ENCODE measurements at regions not wholly inside any gene's neighbourhood (a gene's known extent, or its start where the extent isn't known, plus 50 kb on each side); places are given as distances from the start of the nearest gene placed in this dataset.

GRCh38 chr7:68432585-68432984 lies 1165.7 kb upstream of the AUTS2 start:
- Mint-ChIP-seq H3K36me3 (ENCODE audit: low read depth) (peaks cover 54% of the 10 kb centered on the region), H3K4me1 (no peaks in the 10 kb centered on the region), H3K27ac (no peak overlapping the region), H3K27me3 (ENCODE audit: insufficient read depth, low read depth, poor library complexity) (peaks cover under 1% of the 10 kb centered on the region), H3K4me3 (no peak overlapping the region), H3K9me3 (peaks cover 98% of the 10 kb centered on the region)
- Histone ChIP-seq H3K4me1 (ENCODE audit: insufficient read depth) (no peaks in the 10 kb centered on the region), H3K36me3 (ENCODE audit: insufficient read depth) (no peaks in the 10 kb centered on the region), H3K27me3 (ENCODE audit: insufficient read depth) (no peaks in the 10 kb centered on the region), H3F3A (replicated peaks; ENCODE audit: low read depth) (no peaks in the 10 kb centered on the region), H3K79me2 (replicated peaks; ENCODE audit: insufficient read depth) (no peaks in the 10 kb centered on the region), H2AFZ (no peak overlapping the region), H3K4me3 (no peak overlapping the region), H3K27ac (ENCODE audit: low read depth) (no peak overlapping the region), H3K4me2 (no peak overlapping the region), H4K20me1 (replicated peaks; ENCODE audit: insufficient read depth) (no peaks in the 10 kb centered on the region), H3K9me2 (ENCODE audit: insufficient read depth) (no peaks in the 10 kb centered on the region)
- ATAC-seq (no peak), DNase-seq (ENCODE audit: low spot score) (no peak)
- TF ChIP-seq STAT1 (IDR thresholded peaks at IDR 0.05; ENCODE audit: unreplicated experiment) = no peak
- no peak for TF ChIP-seq EZH2phosphoT487 (IDR thresholded peaks at IDR 0.05; ENCODE audit: unreplicated experiment)
- TF ChIP-seq, protein P1, sequence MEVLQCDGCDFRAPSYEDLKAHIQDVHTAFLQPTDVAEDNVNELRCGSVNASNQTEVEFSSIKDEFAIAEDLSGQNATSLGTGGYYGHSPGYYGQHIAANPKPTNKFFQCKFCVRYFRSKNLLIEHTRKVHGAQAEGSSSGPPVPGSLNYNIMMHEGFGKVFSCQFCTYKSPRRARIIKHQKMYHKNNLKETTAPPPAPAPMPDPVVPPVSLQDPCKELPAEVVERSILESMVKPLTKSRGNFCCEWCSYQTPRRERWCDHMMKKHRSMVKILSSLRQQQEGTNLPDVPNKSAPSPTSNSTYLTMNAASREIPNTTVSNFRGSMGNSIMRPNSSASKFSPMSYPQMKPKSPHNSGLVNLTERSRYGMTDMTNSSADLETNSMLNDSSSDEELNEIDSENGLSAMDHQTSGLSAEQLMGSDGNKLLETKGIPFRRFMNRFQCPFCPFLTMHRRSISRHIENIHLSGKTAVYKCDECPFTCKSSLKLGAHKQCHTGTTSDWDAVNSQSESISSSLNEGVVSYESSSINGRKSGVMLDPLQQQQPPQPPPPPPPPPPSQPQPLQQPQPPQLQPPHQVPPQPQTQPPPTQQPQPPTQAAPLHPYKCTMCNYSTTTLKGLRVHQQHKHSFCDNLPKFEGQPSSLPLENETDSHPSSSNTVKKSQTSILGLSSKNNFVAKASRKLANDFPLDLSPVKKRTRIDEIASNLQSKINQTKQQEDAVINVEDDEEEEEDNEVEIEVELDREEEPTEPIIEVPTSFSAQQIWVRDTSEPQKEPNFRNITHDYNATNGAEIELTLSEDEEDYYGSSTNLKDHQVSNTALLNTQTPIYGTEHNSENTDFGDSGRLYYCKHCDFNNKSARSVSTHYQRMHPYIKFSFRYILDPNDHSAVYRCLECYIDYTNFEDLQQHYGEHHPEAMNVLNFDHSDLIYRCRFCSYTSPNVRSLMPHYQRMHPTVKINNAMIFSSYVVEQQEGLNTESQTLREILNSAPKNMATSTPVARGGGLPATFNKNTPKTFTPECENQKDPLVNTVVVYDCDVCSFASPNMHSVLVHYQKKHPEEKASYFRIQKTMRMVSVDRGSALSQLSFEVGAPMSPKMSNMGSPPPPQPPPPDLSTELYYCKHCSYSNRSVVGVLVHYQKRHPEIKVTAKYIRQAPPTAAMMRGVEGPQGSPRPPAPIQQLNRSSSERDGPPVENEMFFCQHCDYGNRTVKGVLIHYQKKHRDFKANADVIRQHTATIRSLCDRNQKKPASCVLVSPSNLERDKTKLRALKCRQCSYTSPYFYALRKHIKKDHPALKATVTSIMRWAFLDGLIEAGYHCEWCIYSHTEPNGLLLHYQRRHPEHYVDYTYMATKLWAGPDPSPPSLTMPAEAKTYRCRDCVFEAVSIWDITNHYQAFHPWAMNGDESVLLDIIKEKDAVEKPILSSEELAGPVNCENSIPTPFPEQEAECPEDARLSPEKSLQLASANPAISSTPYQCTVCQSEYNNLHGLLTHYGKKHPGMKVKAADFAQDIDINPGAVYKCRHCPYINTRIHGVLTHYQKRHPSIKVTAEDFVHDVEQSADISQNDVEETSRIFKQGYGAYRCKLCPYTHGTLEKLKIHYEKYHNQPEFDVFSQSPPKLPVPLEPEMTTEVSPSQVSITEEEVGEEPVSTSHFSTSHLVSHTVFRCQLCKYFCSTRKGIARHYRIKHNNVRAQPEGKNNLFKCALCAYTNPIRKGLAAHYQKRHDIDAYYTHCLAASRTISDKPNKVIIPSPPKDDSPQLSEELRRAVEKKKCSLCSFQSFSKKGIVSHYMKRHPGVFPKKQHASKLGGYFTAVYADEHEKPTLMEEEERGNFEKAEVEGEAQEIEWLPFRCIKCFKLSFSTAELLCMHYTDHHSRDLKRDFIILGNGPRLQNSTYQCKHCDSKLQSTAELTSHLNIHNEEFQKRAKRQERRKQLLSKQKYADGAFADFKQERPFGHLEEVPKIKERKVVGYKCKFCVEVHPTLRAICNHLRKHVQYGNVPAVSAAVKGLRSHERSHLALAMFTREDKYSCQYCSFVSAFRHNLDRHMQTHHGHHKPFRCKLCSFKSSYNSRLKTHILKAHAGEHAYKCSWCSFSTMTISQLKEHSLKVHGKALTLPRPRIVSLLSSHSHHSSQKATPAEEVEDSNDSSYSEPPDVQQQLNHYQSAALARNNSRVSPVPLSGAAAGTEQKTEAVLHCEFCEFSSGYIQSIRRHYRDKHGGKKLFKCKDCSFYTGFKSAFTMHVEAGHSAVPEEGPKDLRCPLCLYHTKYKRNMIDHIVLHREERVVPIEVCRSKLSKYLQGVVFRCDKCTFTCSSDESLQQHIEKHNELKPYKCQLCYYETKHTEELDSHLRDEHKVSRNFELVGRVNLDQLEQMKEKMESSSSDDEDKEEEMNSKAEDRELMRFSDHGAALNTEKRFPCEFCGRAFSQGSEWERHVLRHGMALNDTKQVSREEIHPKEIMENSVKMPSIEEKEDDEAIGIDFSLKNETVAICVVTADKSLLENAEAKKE (CRISPR knock-in tag; IDR thresholded peaks at IDR 0.05) = no peak
- TF ChIP-seq, protein P2, sequence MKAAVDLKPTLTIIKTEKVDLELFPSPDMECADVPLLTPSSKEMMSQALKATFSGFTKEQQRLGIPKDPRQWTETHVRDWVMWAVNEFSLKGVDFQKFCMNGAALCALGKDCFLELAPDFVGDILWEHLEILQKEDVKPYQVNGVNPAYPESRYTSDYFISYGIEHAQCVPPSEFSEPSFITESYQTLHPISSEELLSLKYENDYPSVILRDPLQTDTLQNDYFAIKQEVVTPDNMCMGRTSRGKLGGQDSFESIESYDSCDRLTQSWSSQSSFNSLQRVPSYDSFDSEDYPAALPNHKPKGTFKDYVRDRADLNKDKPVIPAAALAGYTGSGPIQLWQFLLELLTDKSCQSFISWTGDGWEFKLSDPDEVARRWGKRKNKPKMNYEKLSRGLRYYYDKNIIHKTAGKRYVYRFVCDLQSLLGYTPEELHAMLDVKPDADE (IDR thresholded peaks at IDR 0.05) = no peak
- no peak for TF ChIP-seq REST (IDR thresholded peaks at IDR 0.05; ENCODE audit: unreplicated experiment)
